Esophagus muscularis mucosa (tissue), 4 donors: ENCODE measurements at regions not wholly inside any gene's neighbourhood (a gene's known extent, or its start where the extent isn't known, plus 50 kb on each side); places are given as distances from the start of the nearest gene placed in this dataset.

Experiments used
- DNase-seq: peaks from one replicate; pipeline ENCODE4 v3.0.0-alpha.2; 2017; ENCODE audit errors: extremely low spot score
- H3K27ac ChIP-seq, 4 donors: fragments of 200-600 bp; sonication (generic); replicated peaks in 1 of 4; 1 replicate in 3 of 4; 2 replicates in 1 of 4; pipeline ENCODE4 v1.5.1; 2016 to 2019; ENCODE audit warnings: mild to moderate bottlenecking in 1 of 4
- H3K27me3 ChIP-seq, 4 donors: fragments of 200-600 bp; sonication (generic); one replicate each; pipeline versions ENCODE4 v1.5.1 to v1.6.0; 2016 to 2019
- H3K36me3 ChIP-seq, 4 donors: fragments of 200-600 bp; sonication (generic); one replicate each; pipeline ENCODE4 v1.5.1; 2016 to 2019
- H3K4me1 ChIP-seq, 4 donors: fragments of 200-600 bp; sonication (generic); one replicate each; pipeline ENCODE4 v1.5.1; 2016 to 2019
- H3K4me3 ChIP-seq, 4 donors: fragments of 200-600 bp; sonication (generic); 1 replicate in 2 of 4; 2 replicates in 2 of 4; pipeline ENCODE4 v1.5.1; 2016 to 2019; ENCODE audit warnings: mild to moderate bottlenecking in 4 of 4, moderate library complexity in 1 of 4
- H3K9me3 ChIP-seq, 4 donors: fragments of 200-600 bp; sonication (generic); 1 replicate in 3 of 4; 2 replicates in 1 of 4; pipeline ENCODE4 v1.5.1; 2016 to 2019
- CTCF ChIP-seq, 3 experiments: fragments of 200-600 bp in 2 of 3; fragments of 450-650 bp in 1 of 3; sonication (generic) in 2 of 3; IDR thresholded peaks; one replicate each; pipeline ENCODE4 v1.5.1; 2017 to 2019; ENCODE audit warnings: antibody characterized with exemption in 3 of 3, mild to moderate bottlenecking in 2 of 3, moderate library complexity in 1 of 3
- EP300 ChIP-seq: sonication (generic); formaldehyde crosslinking; IDR thresholded peaks from one replicate; pipeline ENCODE4 v1.6.1; 2017; ENCODE audit warnings: antibody characterized with exemption
- POLR2A ChIP-seq: fragments of 450-650 bp; IDR thresholded peaks from one replicate; pipeline ENCODE4 v1.6.1; 2017; ENCODE audit warnings: antibody characterized with exemption, moderate library complexity, mild to moderate bottlenecking, low read depth
- POLR2AphosphoS5 ChIP-seq, 2 donors: sonication (generic); formaldehyde crosslinking; IDR thresholded peaks; one replicate each; pipeline ENCODE4 v1.6.1; 2017; ENCODE audit warnings: antibody characterized with exemption in 2 of 2
- WGBS: methylation state at CpG from one replicate; pipeline ENCODE4 v1.1.5; 2018; 5-methylcytosine and 5-hydroxymethylcytosine counted together
- intact Hi-C: fragments of 100-400 bp; cut with DNase I; formaldehyde crosslinking; loops from one replicate; pipeline ENCODE4 v1.15.1; 2023

DNA sequence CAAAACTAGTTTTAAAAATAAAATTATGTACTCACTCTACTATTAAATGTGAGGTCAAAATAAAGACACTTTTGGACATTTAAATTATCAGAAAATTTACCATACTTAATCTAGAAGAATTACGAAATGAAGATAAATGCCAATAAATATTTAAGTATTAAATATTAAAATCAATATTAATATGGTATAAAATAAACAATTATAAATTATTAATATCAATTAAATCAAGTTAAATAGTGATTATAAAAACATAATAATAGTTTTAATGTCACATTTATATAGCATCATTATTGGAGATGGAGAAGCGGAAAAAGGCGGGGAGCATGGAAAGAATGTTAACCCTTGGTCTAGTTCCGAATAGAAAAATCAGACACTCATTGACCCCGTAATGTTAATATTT is 224.3 kb upstream of the MDGA2 start:
- Histone ChIP-seq H3K36me3 (no peaks in the 10 kb centered on the region), H3K9me3 (peaks cover 0 to 3% (median 0%) of the 10 kb centered on the region in 4 donors), H3K4me1 (no peaks in the 10 kb centered on the region), H3K27ac (no peak overlapping the region), H3K27me3 (no peaks in the 10 kb centered on the region), H3K4me3 (no peak overlapping the region)
- intact Hi-C loops: no loop called here
- 70% methylated on average over 5 of the region's 5 CpGs for WGBS
- DNase-seq: no peak
- no peak for TF ChIP-seq POLR2AphosphoS5 (IDR thresholded peaks at IDR 0.05)
- TF ChIP-seq CTCF (IDR thresholded peaks at IDR 0.05): no peak
- no peak for TF ChIP-seq POLR2A
- no peak for TF ChIP-seq EP300

DNA sequence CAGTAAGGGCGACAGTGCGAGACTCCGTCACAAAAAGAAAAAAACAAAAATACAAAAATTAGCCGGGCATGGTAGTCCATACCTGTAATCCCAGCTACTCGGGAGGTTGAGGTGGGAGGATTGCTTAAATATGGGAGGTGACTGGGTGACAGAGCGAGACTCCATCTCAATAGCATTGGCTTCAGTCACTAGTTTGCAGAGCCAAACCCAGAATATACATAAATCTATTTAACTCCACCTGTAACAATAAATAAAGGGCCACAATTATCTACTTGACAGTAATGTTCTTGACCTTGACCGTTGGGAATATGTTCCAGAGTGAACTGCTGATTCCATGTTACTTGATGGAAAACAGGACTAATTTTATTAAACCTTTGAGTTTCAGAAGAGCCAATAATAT is 198.9 kb upstream of the MDGA2 start:
- DNase-seq: no peak
- Histone ChIP-seq H3K4me3 (no peak overlapping the region), H3K9me3 (no peaks in the 10 kb centered on the region), H3K36me3 (no peaks in the 10 kb centered on the region), H3K27ac (no peak overlapping the region), H3K4me1 (no peaks in the 10 kb centered on the region), H3K27me3 (no peaks in the 10 kb centered on the region)
- WGBS: 88% methylated on average over 7 of the region's 7 CpGs
- TF ChIP-seq EP300 (no peak), POLR2A (no peak), CTCF (IDR thresholded peaks at IDR 0.05) (no peak), POLR2AphosphoS5 (IDR thresholded peaks at IDR 0.05) (no peak)
- intact Hi-C loops: no loop called here

DNA sequence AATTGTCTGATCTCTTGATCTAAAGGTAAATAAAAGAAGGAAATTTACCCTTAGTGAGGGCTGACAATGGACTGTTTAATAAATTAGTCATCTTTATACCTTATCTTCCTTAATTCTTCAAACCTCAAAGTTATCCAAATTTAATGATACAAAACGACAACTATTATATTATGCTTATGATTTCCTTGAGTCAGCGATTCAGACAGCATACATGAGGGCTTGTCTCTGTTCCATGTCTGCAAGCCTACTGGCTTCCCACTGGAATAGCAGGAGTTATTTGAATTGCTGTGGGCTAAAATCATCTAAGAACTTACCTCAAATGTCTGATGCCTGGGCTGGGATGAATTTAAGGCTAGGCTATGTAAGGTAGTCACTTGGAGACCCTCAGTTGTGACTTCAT is 197.2 kb upstream of the MDGA2 start:
- H3K4me3 ChIP-seq: no peak overlapping the region
- intact Hi-C loops: no loop called here
- H3K27me3 ChIP-seq: no peaks in the 10 kb centered on the region
- no peaks in the 10 kb centered on the region for H3K4me1 ChIP-seq
- no peaks in the 10 kb centered on the region for H3K9me3 ChIP-seq
- no peak for DNase-seq
- TF ChIP-seq CTCF (IDR thresholded peaks at IDR 0.05) (no peak), EP300 (no peak), POLR2AphosphoS5 (IDR thresholded peaks at IDR 0.05) (no peak), POLR2A (no peak)
- no peak overlapping the region for H3K27ac ChIP-seq
- no peaks in the 10 kb centered on the region for H3K36me3 ChIP-seq
- 84% methylated on average over 2 of the region's 2 CpGs for WGBS

DNA sequence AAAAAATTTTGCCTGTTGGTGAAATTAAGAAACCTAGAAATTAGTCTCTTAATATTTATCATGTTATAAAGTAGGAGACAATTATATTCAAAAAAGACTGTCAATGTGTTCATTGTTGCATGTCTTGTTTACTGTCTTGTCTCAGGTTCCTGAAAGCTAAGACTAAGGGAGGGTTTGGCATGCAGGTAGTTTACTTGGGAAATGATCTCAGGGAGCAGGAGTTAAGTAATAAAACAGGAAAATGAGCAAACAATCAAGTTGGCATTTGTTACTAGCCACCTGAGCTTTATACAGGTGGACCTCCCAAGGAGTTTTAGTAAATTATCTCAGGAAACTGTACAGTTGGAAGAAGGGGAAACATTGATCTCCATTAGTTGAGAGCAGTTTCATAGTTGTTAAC is 188.0 kb upstream of the MDGA2 start:
- Histone ChIP-seq H3K4me1 (no peaks in the 10 kb centered on the region), H3K36me3 (no peaks in the 10 kb centered on the region), H3K27ac (no peak overlapping the region), H3K4me3 (no peak overlapping the region), H3K27me3 (no peaks in the 10 kb centered on the region), H3K9me3 (no peaks in the 10 kb centered on the region)
- DNase-seq: no peak
- TF ChIP-seq EP300: no peak
- no peak for TF ChIP-seq POLR2A
- no peak for TF ChIP-seq POLR2AphosphoS5 (IDR thresholded peaks at IDR 0.05)
- TF ChIP-seq CTCF (IDR thresholded peaks at IDR 0.05): no peak
- intact Hi-C loops: no loop called here

- WGBS: 62% methylated on average over 4 of the region's 4 CpGs
- no peak for DNase-seq
- no peaks in the 10 kb centered on the region for H3K36me3 ChIP-seq
- no peak for TF ChIP-seq CTCF (IDR thresholded peaks at IDR 0.05)
- TF ChIP-seq POLR2A: no peak
- TF ChIP-seq POLR2AphosphoS5 (IDR thresholded peaks at IDR 0.05): no peak
- no peak for TF ChIP-seq EP300
- H3K27me3 ChIP-seq: no peaks in the 10 kb centered on the region
- no peaks in the 10 kb centered on the region for H3K4me1 ChIP-seq
- no peak overlapping the region for H3K27ac ChIP-seq
- no peaks in the 10 kb centered on the region for H3K9me3 ChIP-seq
- no peak overlapping the region for H3K4me3 ChIP-seq
- intact Hi-C loops: no loop called here
Measured at GRCh38 chr14:47857646-47858045, 182.2 kb upstream of the MDGA2 start.
